ENCODE measurements at regions not wholly inside any gene's neighbourhood (a gene's known extent, or its start where the extent isn't known, plus 50 kb on each side); places are given as distances from the start of the nearest gene placed in this dataset.

DNA sequence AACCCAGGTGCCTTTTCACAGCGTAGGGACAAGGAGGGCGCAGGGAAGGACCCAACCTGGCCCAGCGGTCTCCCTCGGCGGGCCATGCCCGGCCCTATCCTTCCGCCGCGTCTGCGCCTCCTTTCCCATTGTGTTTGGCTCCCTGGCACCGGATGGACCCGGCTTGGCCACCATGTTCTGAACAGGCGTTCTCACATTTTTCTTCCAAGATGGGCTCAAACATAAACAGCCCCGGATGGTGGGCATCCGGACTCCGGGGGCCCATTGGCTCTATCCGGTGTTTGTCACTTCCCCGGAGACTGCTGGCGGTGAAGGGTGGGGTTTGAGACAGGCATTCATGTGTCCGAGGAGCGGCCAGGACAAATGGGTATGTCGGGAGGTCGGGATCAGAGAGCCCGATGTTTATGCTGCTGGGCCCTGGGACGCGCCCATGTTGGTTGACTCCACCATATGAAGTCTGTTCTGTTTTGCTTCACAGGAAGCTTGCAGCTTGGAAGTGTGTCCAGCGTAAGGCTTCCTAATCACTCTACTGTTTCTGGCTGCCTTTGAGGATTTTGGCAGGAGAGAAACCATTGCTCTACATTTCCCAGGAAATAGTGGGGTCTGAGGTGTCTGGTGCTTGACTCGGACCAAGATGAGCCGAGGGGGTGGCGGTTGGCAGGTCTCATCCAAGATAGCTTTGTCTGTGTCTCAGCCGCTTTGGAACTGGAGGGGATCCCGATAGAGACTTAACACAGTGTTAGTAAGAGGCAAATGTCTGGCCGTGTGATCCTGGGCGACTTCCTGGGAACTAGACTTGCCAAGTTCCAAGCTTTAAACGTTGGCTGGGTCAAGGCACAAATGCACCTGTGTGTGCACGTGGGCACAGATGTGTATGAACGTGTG is 188.3 kb downstream of the IRF8 start:
- no peaks in the 10 kb centered on the region for H4K20me1 ChIP-seq (ENCODE audit: insufficient read depth, low read length)
- H3K9ac ChIP-seq (ENCODE audit: low read length) = no peak overlapping the region
- H3K9me3 ChIP-seq (replicated peaks; ENCODE audit: insufficient read depth, low read length) = no peaks in the 10 kb centered on the region
- no peaks in the 10 kb centered on the region for H3K9me2 ChIP-seq (replicated peaks; ENCODE audit: insufficient read depth, low read length)
- H3K4me1 ChIP-seq (ENCODE audit: low read length) = no peaks in the 10 kb centered on the region
- H3K27me3 ChIP-seq (replicated peaks; ENCODE audit: insufficient read depth, low read length) = peaks cover 32% of the 10 kb centered on the region
- no peak overlapping the region for H3K27ac ChIP-seq (ENCODE audit: low read length)
- no peak for DNase-seq
- no peak overlapping the region for H3K4me3 ChIP-seq (ENCODE audit: low read length)
- no peak overlapping the region for H3K4me2 ChIP-seq (ENCODE audit: low read depth, low read length)
- H3K79me2 ChIP-seq (ENCODE audit: low read length) = no peaks in the 10 kb centered on the region
- no peaks in the 10 kb centered on the region for H3F3A ChIP-seq (ENCODE audit: insufficient read depth, low read length)
- no peak overlapping the region for H2AFZ ChIP-seq (ENCODE audit: low read length)
- H3K36me3 ChIP-seq (replicated peaks; ENCODE audit: insufficient read depth, low read length) = no peaks in the 10 kb centered on the region
- TF ChIP-seq CTCF (IDR thresholded peaks at IDR 0.05; ENCODE audit: low read length) = no peak
- TF ChIP-seq EZH2phosphoT487 (IDR thresholded peaks at IDR 0.05; ENCODE audit: low read length) = no peak
- TF ChIP-seq EZH2 (optimal IDR thresholded peaks at IDR 0.05; ENCODE audit: low read depth, low read length) = no peak

DNA sequence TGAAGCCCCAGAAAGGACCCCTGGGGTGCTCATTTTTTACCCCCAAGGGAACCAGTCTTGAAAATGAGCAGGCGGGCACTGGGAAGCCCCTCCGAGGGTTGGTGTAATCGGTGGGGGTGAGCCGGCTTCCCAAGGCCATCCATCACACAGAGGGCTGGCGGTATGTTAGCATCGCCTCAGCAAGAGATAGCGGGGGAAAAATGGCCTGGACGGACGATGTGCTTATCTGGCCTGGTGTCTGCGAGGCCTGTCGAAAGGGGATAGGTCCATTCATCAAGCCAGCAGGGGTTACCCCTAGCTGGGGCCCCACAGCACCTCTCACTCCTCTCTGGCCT is 188.9 kb downstream of the IRF8 start:
- no peak for DNase-seq
- Histone ChIP-seq H3K79me2 (ENCODE audit: low read length) (no peaks in the 10 kb centered on the region), H3K27ac (ENCODE audit: low read length) (no peak overlapping the region), H3K36me3 (replicated peaks; ENCODE audit: insufficient read depth, low read length) (no peaks in the 10 kb centered on the region), H3K27me3 (replicated peaks; ENCODE audit: insufficient read depth, low read length) (peaks cover 36% of the 10 kb centered on the region), H4K20me1 (ENCODE audit: insufficient read depth, low read length) (no peaks in the 10 kb centered on the region), H3F3A (ENCODE audit: insufficient read depth, low read length) (no peaks in the 10 kb centered on the region), H3K9me2 (replicated peaks; ENCODE audit: insufficient read depth, low read length) (no peaks in the 10 kb centered on the region), H3K9me3 (replicated peaks; ENCODE audit: insufficient read depth, low read length) (no peaks in the 10 kb centered on the region), H3K4me2 (ENCODE audit: low read depth, low read length) (no peak overlapping the region), H3K9ac (ENCODE audit: low read length) (no peak overlapping the region), H2AFZ (ENCODE audit: low read length) (no peak overlapping the region), H3K4me3 (ENCODE audit: low read length) (no peak overlapping the region), H3K4me1 (ENCODE audit: low read length) (no peaks in the 10 kb centered on the region)
- TF ChIP-seq EZH2 (optimal IDR thresholded peaks at IDR 0.05; ENCODE audit: low read depth, low read length) (no peak), CTCF (IDR thresholded peaks at IDR 0.05; ENCODE audit: low read length) (no peak), EZH2phosphoT487 (IDR thresholded peaks at IDR 0.05; ENCODE audit: low read length) (no peak)

DNA sequence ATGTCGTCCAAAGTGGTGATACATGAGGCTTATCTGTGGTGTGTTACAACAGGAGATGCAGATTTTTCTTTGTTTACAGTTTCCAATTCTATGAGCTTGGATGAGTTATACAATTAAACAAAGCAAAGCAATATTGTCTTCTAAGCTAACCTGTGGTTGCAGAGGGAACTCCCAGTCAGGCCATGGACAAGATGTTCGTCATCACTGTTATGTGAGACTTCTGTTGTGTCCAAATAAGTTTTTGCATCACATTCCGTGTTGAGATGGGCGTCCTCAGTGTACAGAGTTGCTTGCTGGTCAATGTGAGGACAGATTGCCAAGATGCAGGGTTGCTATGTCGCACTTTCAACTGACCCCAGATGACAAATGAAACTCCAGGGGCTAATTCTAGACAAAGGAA is 189.3 kb downstream of the IRF8 start:
- TF ChIP-seq EZH2phosphoT487 (IDR thresholded peaks at IDR 0.05; ENCODE audit: low read length) (no peak), CTCF (IDR thresholded peaks at IDR 0.05; ENCODE audit: low read length) (no peak), EZH2 (optimal IDR thresholded peaks at IDR 0.05; ENCODE audit: low read depth, low read length) (no peak)
- H3K36me3 ChIP-seq (replicated peaks; ENCODE audit: insufficient read depth, low read length) = no peaks in the 10 kb centered on the region
- H3K79me2 ChIP-seq (ENCODE audit: low read length) = no peaks in the 10 kb centered on the region
- no peaks in the 10 kb centered on the region for H3K9me2 ChIP-seq (replicated peaks; ENCODE audit: insufficient read depth, low read length)
- H3K4me1 ChIP-seq (ENCODE audit: low read length) = no peaks in the 10 kb centered on the region
- peaks cover 40% of the 10 kb centered on the region for H3K27me3 ChIP-seq (replicated peaks; ENCODE audit: insufficient read depth, low read length)
- no peaks in the 10 kb centered on the region for H4K20me1 ChIP-seq (ENCODE audit: insufficient read depth, low read length)
- H3K4me2 ChIP-seq (ENCODE audit: low read depth, low read length) = no peak overlapping the region
- no peak overlapping the region for H3K27ac ChIP-seq (ENCODE audit: low read length)
- no peaks in the 10 kb centered on the region for H3K9me3 ChIP-seq (replicated peaks; ENCODE audit: insufficient read depth, low read length)
- no peak for DNase-seq
- no peak overlapping the region for H3K9ac ChIP-seq (ENCODE audit: low read length)
- no peak overlapping the region for H3K4me3 ChIP-seq (ENCODE audit: low read length)
- H3F3A ChIP-seq (ENCODE audit: insufficient read depth, low read length) = no peaks in the 10 kb centered on the region
- H2AFZ ChIP-seq (ENCODE audit: low read length) = no peak overlapping the region
